K562 (cell line): ENCODE measurements at regions not wholly inside any gene's neighbourhood (a gene's known extent, or its start where the extent isn't known, plus 50 kb on each side); places are given as distances from the start of the nearest gene placed in this dataset.

Experiments used
- ATAC-seq: fragments of 200-7000 bp; cut with Tn5 transposase; 3 replicates; pipeline ENCODE4 v1.9.1; 2020; ENCODE audit warnings: moderate library complexity
- BruUV-seq: library from RNA; stranded (reverse); fragments of 400-500 nt; replicated peaks from 2 replicates; lab custom pipeline; 2021; lab: Mats Ljungman, UMichigan
- CTCF ChIA-PET: fragments of 300-600 bp; formaldehyde crosslinking; extraction: SDS; loops from one replicate; lab custom pipeline; 2021; ENCODE audit warnings: low intra/inter-chr PET ratio; lab: Yijun Ruan, JAX
- POLR2A ChIA-PET: fragments of 300-600, 350-650 bp; sonication (Branson Sonifier 250); formaldehyde crosslinking; extraction: SDS; loops from one replicate; lab custom pipeline; 2021; ENCODE audit warnings: antibody characterized with exemption, inconsistent platforms; lab: Yijun Ruan, JAX
- DNase-seq, 4 experiments: peaks; one replicate each; pipeline versions ENCODE4 v3.0.0 to v3.0.0-alpha.2; 2011 to 2018; ENCODE audit warnings: low spot score in 3 of 4, mixed read lengths in 3 of 4; ENCODE audit errors: extremely low read depth in 1 of 4
- FAIRE-seq: peaks from 2 replicates; lab custom pipeline; 2011; peaks lifted over from hg19 to GRCh38; lab: Jason Lieb, UNC
- H2AFZ ChIP-seq: 2 replicates; pipeline ENCODE4 v1.6.0; 2011; ENCODE audit warnings: low read depth, low read length, control low read depth, inconsistent platforms
- H3K27ac ChIP-seq: fragments of 200-600 bp; 3 replicates; pipeline ENCODE4 v1.8.0; 2011; ENCODE audit warnings: low read depth, mild to moderate bottlenecking, control low read depth, inconsistent platforms, low read length, moderate library complexity, mixed read lengths; ENCODE audit errors: extremely low read depth
- H3K27me3 ChIP-seq, 2 experiments: fragments of 300-600 bp in 1 of 2; 2 replicates in 1 of 2; 3 replicates in 1 of 2; pipeline versions ENCODE4 v1.6.0 to v1.8.0; 2011; ENCODE audit warnings: inconsistent platforms in 2 of 2, low read length in 2 of 2, mild to moderate bottlenecking in 1 of 2, mixed read lengths in 1 of 2, moderate library complexity in 1 of 2; ENCODE audit not compliant: control insufficient read depth in 2 of 2, insufficient read depth in 2 of 2
- H3K36me3 ChIP-seq: fragments of 300-600 bp; 3 replicates; pipeline ENCODE4 v1.8.0; 2011; ENCODE audit warnings: mild to moderate bottlenecking, low read length, inconsistent platforms; ENCODE audit not compliant: control insufficient read depth, insufficient read depth
- H3K4me1 ChIP-seq, 2 experiments: fragments of 200-600 bp in 1 of 2; replicated peaks in 1 of 2; 2 replicates in 1 of 2; 3 replicates in 1 of 2; pipeline versions ENCODE4 v1.5.1 to v1.8.0; 2011; ENCODE audit warnings: inconsistent platforms in 2 of 2, low read length in 2 of 2, mild to moderate bottlenecking in 1 of 2, mixed read lengths in 1 of 2, moderate library complexity in 1 of 2; ENCODE audit not compliant: control insufficient read depth in 2 of 2, insufficient read depth in 2 of 2
- H3K4me2 ChIP-seq: 2 replicates; pipeline ENCODE4 v1.6.1; 2011; ENCODE audit warnings: low read length, control low read depth, inconsistent platforms, mixed read lengths; ENCODE audit not compliant: insufficient read depth
- H3K4me3 ChIP-seq: fragments of 200-600 bp; sonication (generic), shearing (Covaris generic); 2 replicates; pipeline ENCODE4 v1.5.1; 2016; ENCODE audit warnings: control low read depth, inconsistent platforms
- H3K79me2 ChIP-seq: fragments of 200-600 bp; 3 replicates; pipeline ENCODE4 v1.8.0; 2011; ENCODE audit warnings: low read length, inconsistent platforms; ENCODE audit not compliant: control insufficient read depth, insufficient read depth
- H3K9ac ChIP-seq, 2 experiments: 2 replicates each; pipeline versions ENCODE4 v1.6.0 to v1.6.1; 2011; ENCODE audit warnings: low read depth in 2 of 2, low read length in 2 of 2, control low read depth in 1 of 2, inconsistent platforms in 1 of 2, mild to moderate bottlenecking in 1 of 2, mixed read lengths in 1 of 2; ENCODE audit not compliant: insufficient read depth in 1 of 2
- H3K9me1 ChIP-seq: one replicate; pipeline ENCODE4 v1.6.0; 2011; ENCODE audit warnings: inconsistent platforms, mild to moderate bottlenecking, low read length, moderate library complexity; ENCODE audit not compliant: control insufficient read depth, insufficient read depth
- H3K9me3 ChIP-seq: replicated peaks from 2 replicates; pipeline ENCODE4 v1.5.1; 2011; ENCODE audit warnings: low read depth, low read length, inconsistent platforms; ENCODE audit not compliant: control insufficient read depth, insufficient read depth
- H4K20me1 ChIP-seq: replicated peaks from 2 replicates; pipeline ENCODE4 v1.6.1; 2011; ENCODE audit warnings: low read length, inconsistent platforms, mixed read lengths; ENCODE audit not compliant: control insufficient read depth, insufficient read depth
- FOSL1 ChIP-seq: fragments of 200-800 bp; sonication (Bioruptor generic); conservative IDR thresholded peaks from 2 replicates; pipeline ENCODE4 v1.6.1; 2016; ENCODE audit warnings: missing genetic modification characterization, missing compliant biosample characterization
- FOXA3 ChIP-seq, 2 experiments: fragments of 450-650 bp in 1 of 2; sonication (generic) in 1 of 2; formaldehyde crosslinking; IDR thresholded peaks in 1 of 2; conservative IDR thresholded peaks in 1 of 2; 2 replicates each; pipeline versions ENCODE4 v1.4.0 to v1.8.0; 2020 to 2022; ENCODE audit warnings: mild to moderate bottlenecking in 2 of 2, missing genetic modification reagents in 1 of 2
- GTF2A2 ChIP-seq: IDR thresholded peaks from 2 replicates; pipeline ENCODE4 v1.6.1; 2016; ENCODE audit warnings: mild to moderate bottlenecking, missing genetic modification characterization, missing compliant biosample characterization
- HNRNPLL ChIP-seq: fragments of 200-400 bp; formaldehyde crosslinking; IDR thresholded peaks from 2 replicates; pipeline ENCODE4 v1.6.1; 2017; ENCODE audit warnings: low read length, low read depth, mild to moderate bottlenecking; ENCODE audit not compliant: poor library complexity, severe bottlenecking
- JUNB ChIP-seq: fragments of 450-650 bp; formaldehyde crosslinking; conservative IDR thresholded peaks from 2 replicates; pipeline ENCODE4 v1.4.0; 2020; ENCODE audit warnings: mild to moderate bottlenecking
- THRAP3 ChIP-seq: fragments of 450-650 bp; IDR thresholded peaks from 2 replicates; pipeline ENCODE4 v1.6.1; 2016; ENCODE audit warnings: mild to moderate bottlenecking, inconsistent platforms, borderline replicate concordance
- ZBTB26 ChIP-seq: fragments of 450-650 bp; formaldehyde crosslinking; IDR thresholded peaks from 2 replicates; pipeline ENCODE4 v1.4.0; 2022; ENCODE audit warnings: missing genetic modification characterization
- ZFX ChIP-seq: sonication (generic); formaldehyde crosslinking; IDR thresholded peaks from 2 replicates; pipeline ENCODE4 v1.8.0; 2022; ENCODE audit warnings: mild to moderate bottlenecking, missing genetic modification reagents, moderate library complexity
- ZNF124 ChIP-seq: sonication (generic); formaldehyde crosslinking; IDR thresholded peaks from 2 replicates; pipeline ENCODE4 v1.8.1; 2022; ENCODE audit warnings: missing genetic modification reagents
- ZNF239 ChIP-seq: fragments of 250-450 bp; sonication (Bioruptor Pico); IDR thresholded peaks from 2 replicates; pipeline ENCODE4 v1.4.0; 2020; ENCODE audit warnings: mild to moderate bottlenecking
- ZNF354B ChIP-seq: fragments of 250-450 bp; sonication (Bioruptor Pico); IDR thresholded peaks from 2 replicates; pipeline ENCODE4 v1.4.0; 2020
- ZNF551 ChIP-seq: fragments of 250-450 bp; sonication (Bioruptor Pico); IDR thresholded peaks from 2 replicates; pipeline ENCODE4 v1.5.0; 2021; ENCODE audit warnings: mild to moderate bottlenecking, moderate library complexity
- ZNF583 ChIP-seq: fragments of 250-450 bp; sonication (Bioruptor Pico); IDR thresholded peaks from 2 replicates; pipeline ENCODE4 v1.4.0; 2020
- whole genome bisulfite sequencing: fragments of 100-300 bp; shearing (Covaris generic); methylation state at CpG from one replicate; pipeline ENCODE4 v1.1.6; 2016; ENCODE audit warnings: low coverage, mixed read lengths; ENCODE audit not compliant: insufficient coverage; ENCODE audit errors: missing lambda C conversion rate; 5-methylcytosine and 5-hydroxymethylcytosine counted together
- in situ Hi-C: fragments of 300-500 bp; cut with MboI; formaldehyde crosslinking; loops from 4 replicates; pipeline ENCODE4 v1.15.0; 2018; ENCODE audit warnings: inconsistent platforms, mixed read lengths
- intact Hi-C: fragments of 100-400 bp; cut with micrococcal nuclease; formaldehyde crosslinking; loops from 2 replicates; pipeline ENCODE4 v1.14.2; 2022
- TF ChIP-seq, protein P1 (sequence below): fragments of 250-450 bp; sonication (Bioruptor Pico); IDR thresholded peaks from 2 replicates; pipeline ENCODE4 v1.4.0; 2020; ENCODE audit warnings: mild to moderate bottlenecking, moderate library complexity

DNA sequence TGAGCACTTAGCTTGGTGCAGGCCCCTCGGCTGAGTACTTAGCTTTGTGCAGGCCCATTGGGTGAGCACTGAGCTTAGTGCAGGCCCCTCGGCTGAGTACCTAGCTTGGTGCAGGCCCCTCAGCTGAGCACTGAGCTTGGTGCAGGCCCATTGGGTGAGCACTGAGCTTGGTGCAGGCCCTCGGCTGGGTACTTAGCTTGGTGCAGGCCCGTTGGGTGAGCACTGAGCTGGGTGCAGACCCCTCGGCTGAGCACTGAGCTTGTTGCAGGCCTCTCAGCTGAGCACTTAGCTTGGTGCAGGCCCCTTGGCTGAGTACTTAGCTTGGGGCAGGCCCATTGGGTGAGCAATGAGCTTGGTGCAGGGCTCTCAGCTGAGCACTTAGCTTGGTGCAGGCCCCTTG lies 387.1 kb downstream of the THBS2 start:
- WGBS = 1% methylated on average over 5 of the region's 5 CpGs
- no peaks in the 10 kb centered on the region for H3K9me3 ChIP-seq
- peak; percentile 43; the same call in 2 of the 3 replicates for ATAC-seq
- no peak for DNase-seq
- H3K4me3 ChIP-seq = no peak overlapping the region
- intact Hi-C loops (no loop called here), in situ Hi-C loops (no loop called here)
- FAIRE-seq = no peak
- H3K4me1 ChIP-seq = no peaks in the 10 kb centered on the region
- H3K27me3 ChIP-seq = peaks cover 34 to 49% of the 10 kb centered on the region in 2 experiments
- ChIA-PET CTCF (no interaction called here), POLR2A (interaction anchor here (0.6 to 1.1 kb wide), 5 partner anchors 10 to 1467 kb away, joined by 3 read pairs; no protein-coding TSS in a partner anchor)
- H3K36me3 ChIP-seq = no peaks in the 10 kb centered on the region
- TF ChIP-seq GTF2A2 (tag) (no peak), ZNF124 (CRISPR knock-in tag) (no peak), THRAP3 (no peak), HNRNPLL (no peak), ZNF551 (CRISPR knock-in tag) (no peak), ZNF239 (no peak), ZFX (CRISPR knock-in tag) (no peak)
- no peak overlapping the region for H3K27ac ChIP-seq
- no TSS peak for BruUV-seq
- H4K20me1 ChIP-seq = no peaks in the 10 kb centered on the region; the same call in 1 of the 2 replicates
- no peak overlapping the region for H3K4me2 ChIP-seq
- H3K9ac ChIP-seq = no peak overlapping the region
- H2AFZ ChIP-seq = no peak overlapping the region
- H3K79me2 ChIP-seq = no peaks in the 10 kb centered on the region
- peaks cover 3% of the 10 kb centered on the region for H3K9me1 ChIP-seq

- H3K4me3 ChIP-seq = no peak overlapping the region
- H3K79me2 ChIP-seq = no peaks in the 10 kb centered on the region
- CTCF ChIA-PET = no interaction called here
- H3K9me3 ChIP-seq = no peaks in the 10 kb centered on the region
- no peaks in the 10 kb centered on the region; the same call in 1 of the 2 replicates for H4K20me1 ChIP-seq
- 0% methylated on average over 4 of the region's 4 CpGs for WGBS
- H3K4me1 ChIP-seq = no peaks in the 10 kb centered on the region
- no peak overlapping the region for H2AFZ ChIP-seq
- BruUV-seq = no TSS peak
- DNase-seq (no peak), FAIRE-seq (no peak), ATAC-seq (no peak)
- no peak overlapping the region for H3K4me2 ChIP-seq
- POLR2A ChIA-PET = interaction anchor here (0.9 to 1.1 kb wide), 2 partner anchors 27 to 687 kb away, joined by 3 to 6 read pairs; no protein-coding TSS in a partner anchor
- in situ Hi-C loops = no loop called here
- H3K27me3 ChIP-seq = peaks cover 32 to 47% of the 10 kb centered on the region in 2 experiments
- peaks cover under 1% of the 10 kb centered on the region for H3K9me1 ChIP-seq
- no peak overlapping the region for H3K27ac ChIP-seq
- no peak overlapping the region for H3K9ac ChIP-seq
- intact Hi-C loops = no loop called here
- H3K36me3 ChIP-seq = no peaks in the 10 kb centered on the region
- no peak for TF ChIP-seq JUNB (CRISPR knock-in tag)
- no peak for TF ChIP-seq ZBTB26 (CRISPR knock-in tag)
- TF ChIP-seq ZNF583 (CRISPR knock-in tag) = no peak
- no peak for TF ChIP-seq ZNF354B
- TF ChIP-seq, protein P1, sequence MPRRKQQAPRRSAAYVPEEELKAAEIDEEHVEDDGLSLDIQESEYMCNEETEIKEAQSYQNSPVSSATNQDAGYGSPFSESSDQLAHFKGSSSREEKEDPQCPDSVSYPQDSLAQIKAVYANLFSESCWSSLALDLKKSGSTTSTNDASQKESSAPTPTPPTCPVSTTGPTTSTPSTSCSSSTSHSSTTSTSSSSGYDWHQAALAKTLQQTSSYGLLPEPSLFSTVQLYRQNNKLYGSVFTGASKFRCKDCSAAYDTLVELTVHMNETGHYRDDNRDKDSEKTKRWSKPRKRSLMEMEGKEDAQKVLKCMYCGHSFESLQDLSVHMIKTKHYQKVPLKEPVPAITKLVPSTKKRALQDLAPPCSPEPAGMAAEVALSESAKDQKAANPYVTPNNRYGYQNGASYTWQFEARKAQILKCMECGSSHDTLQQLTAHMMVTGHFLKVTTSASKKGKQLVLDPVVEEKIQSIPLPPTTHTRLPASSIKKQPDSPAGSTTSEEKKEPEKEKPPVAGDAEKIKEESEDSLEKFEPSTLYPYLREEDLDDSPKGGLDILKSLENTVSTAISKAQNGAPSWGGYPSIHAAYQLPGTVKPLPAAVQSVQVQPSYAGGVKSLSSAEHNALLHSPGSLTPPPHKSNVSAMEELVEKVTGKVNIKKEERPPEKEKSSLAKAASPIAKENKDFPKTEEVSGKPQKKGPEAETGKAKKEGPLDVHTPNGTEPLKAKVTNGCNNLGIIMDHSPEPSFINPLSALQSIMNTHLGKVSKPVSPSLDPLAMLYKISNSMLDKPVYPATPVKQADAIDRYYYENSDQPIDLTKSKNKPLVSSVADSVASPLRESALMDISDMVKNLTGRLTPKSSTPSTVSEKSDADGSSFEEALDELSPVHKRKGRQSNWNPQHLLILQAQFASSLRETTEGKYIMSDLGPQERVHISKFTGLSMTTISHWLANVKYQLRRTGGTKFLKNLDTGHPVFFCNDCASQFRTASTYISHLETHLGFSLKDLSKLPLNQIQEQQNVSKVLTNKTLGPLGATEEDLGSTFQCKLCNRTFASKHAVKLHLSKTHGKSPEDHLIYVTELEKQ (CRISPR knock-in tag) = no peak
- no peak for TF ChIP-seq FOXA3 (CRISPR knock-in tag; conservative IDR thresholded peaks at IDR 0.05 in 1 of 2, IDR thresholded peaks at IDR 0.05 in 1 of 2)
- TF ChIP-seq FOSL1 (tag) = no peak
Measured at GRCh38 chr6:168865522-168865921, 388.1 kb downstream of the THBS2 start.
